GM06990 (cell line): ENCODE measurements at regions not wholly inside any gene's neighbourhood (a gene's known extent, or its start where the extent isn't known, plus 50 kb on each side); places are given as distances from the start of the nearest gene placed in this dataset.

ENCODE experiments used
- DNase-seq: peaks from one replicate; pipeline ENCODE4 v3.0.0-alpha.2; 2011; ENCODE audit not compliant: insufficient read length; ENCODE audit errors: extremely low read depth
- H3K27me3 ChIP-seq: replicated peaks from 2 replicates; pipeline ENCODE4 v1.6.0; 2011; ENCODE audit warnings: low read length; ENCODE audit not compliant: control insufficient read depth, insufficient read depth
- H3K36me3 ChIP-seq: 2 replicates; pipeline ENCODE4 v1.5.1; 2011; ENCODE audit warnings: low read length; ENCODE audit not compliant: control insufficient read depth, insufficient read depth
- H3K4me3 ChIP-seq: replicated peaks from 2 replicates; pipeline ENCODE4 v1.5.1; 2011; ENCODE audit warnings: low read depth, mild to moderate bottlenecking, control low read depth, low read length
- CTCF ChIP-seq: IDR thresholded peaks from 2 replicates; pipeline ENCODE4 v1.5.1; 2011; ENCODE audit warnings: low read length, control low read depth, mild to moderate bottlenecking, inconsistent platforms; ENCODE audit not compliant: insufficient read depth, poor library complexity, severe bottlenecking

- H3K4me3 ChIP-seq = no peak overlapping the region
- no peak for TF ChIP-seq CTCF
- no peaks in the 10 kb centered on the region for H3K27me3 ChIP-seq
- DNase-seq = no peak
- H3K36me3 ChIP-seq = no peaks in the 10 kb centered on the region
Measured at GRCh38 chr2:142320067-142320466, 189.3 kb upstream of the LRP1B start.

GRCh38 chr2:142316049-142316448 is 185.2 kb upstream of the LRP1B start:
- H3K27me3 ChIP-seq = no peaks in the 10 kb centered on the region
- no peak for DNase-seq
- no peak for TF ChIP-seq CTCF

GRCh38 chr2:142315346-142315745 is 184.5 kb upstream of the LRP1B start:
- DNase-seq = no peak
- no peak for TF ChIP-seq CTCF
- no peaks in the 10 kb centered on the region for H3K36me3 ChIP-seq
- no peak overlapping the region for H3K4me3 ChIP-seq
- H3K27me3 ChIP-seq = no peaks in the 10 kb centered on the region

More at GRCh38 chr2:142316049-142316448, 185.2 kb upstream of the LRP1B start:
- Histone ChIP-seq H3K4me3 (no peak overlapping the region), H3K36me3 (no peaks in the 10 kb centered on the region)

- Histone ChIP-seq H3K36me3 (no peaks in the 10 kb centered on the region), H3K27me3 (no peaks in the 10 kb centered on the region), H3K4me3 (no peak overlapping the region)
- DNase-seq = no peak
- no peak for TF ChIP-seq CTCF
Measured at GRCh38 chr2:142314164-142314563, 183.3 kb upstream of the LRP1B start.

- TF ChIP-seq CTCF = no peak
- H3K4me3 ChIP-seq = no peak overlapping the region
- no peaks in the 10 kb centered on the region for H3K27me3 ChIP-seq
- H3K36me3 ChIP-seq = no peaks in the 10 kb centered on the region
- DNase-seq = no peak
Measured at GRCh38 chr2:142310530-142310929, 179.7 kb upstream of the LRP1B start.

GRCh38 chr2:142308744-142309143 is 177.9 kb upstream of the LRP1B start:
- Histone ChIP-seq H3K27me3 (no peaks in the 10 kb centered on the region), H3K4me3 (no peak overlapping the region), H3K36me3 (no peaks in the 10 kb centered on the region)
- TF ChIP-seq CTCF = no peak
- DNase-seq = no peak
